ENCODE measurements at regions not wholly inside any gene's neighbourhood (a gene's known extent, or its start where the extent isn't known, plus 50 kb on each side); places are given as distances from the start of the nearest gene placed in this dataset.

DNA sequence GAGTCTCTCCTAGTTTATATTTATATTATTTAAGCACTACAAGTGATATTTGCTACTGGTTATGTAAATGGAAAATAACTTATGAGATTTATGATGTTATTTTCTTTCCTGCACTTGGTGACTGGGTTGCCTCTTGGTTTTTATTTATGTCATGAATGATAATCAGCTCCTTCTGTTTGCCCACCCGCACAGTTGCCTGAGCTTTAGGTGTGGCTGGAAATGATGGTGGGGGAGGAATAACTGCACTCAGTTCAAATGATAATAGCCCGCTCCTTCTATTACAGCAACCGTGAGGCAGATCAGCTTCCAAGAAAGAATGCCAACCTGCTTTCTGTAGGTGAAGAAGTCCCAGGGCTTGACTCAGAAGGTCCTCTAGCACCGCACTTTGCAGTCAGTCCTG, 190.2 kb upstream of the CAND1 start:
- no peaks in the 10 kb centered on the region for H3K9me2 ChIP-seq (ENCODE audit: insufficient read depth, low read length)
- no peak overlapping the region for H3K4me2 ChIP-seq (ENCODE audit: low read length)
- DNase-seq (ENCODE audit: low spot score), result no peak
- no peak overlapping the region for H3K4me3 ChIP-seq (ENCODE audit: low read depth, low read length, poor library complexity, severe bottlenecking)
- POLR2A ChIA-PET, result no interaction called here
- CTCF ChIA-PET (ENCODE audit: unreplicated experiment), result no interaction called here
- H4K20me1 ChIP-seq (ENCODE audit: insufficient read depth, low read length), result no peaks in the 10 kb centered on the region
- H3K27ac ChIP-seq (ENCODE audit: low read depth, low read length, poor library complexity, severe bottlenecking), result no peak overlapping the region
- no TSS peak for BruUV-seq (replicated peaks)
- no peaks in the 10 kb centered on the region for H3K4me1 ChIP-seq (ENCODE audit: insufficient read depth, low read length, poor library complexity, severe bottlenecking)
- no peak overlapping the region for H2AFZ ChIP-seq (ENCODE audit: low read length)
- no peaks in the 10 kb centered on the region for H3K36me3 ChIP-seq (ENCODE audit: insufficient read depth, low read length)
- intact Hi-C loops (cut with micrococcal nuclease; ENCODE audit: unreplicated experiment), result no loop called here
- TF ChIP-seq, protein P1, sequence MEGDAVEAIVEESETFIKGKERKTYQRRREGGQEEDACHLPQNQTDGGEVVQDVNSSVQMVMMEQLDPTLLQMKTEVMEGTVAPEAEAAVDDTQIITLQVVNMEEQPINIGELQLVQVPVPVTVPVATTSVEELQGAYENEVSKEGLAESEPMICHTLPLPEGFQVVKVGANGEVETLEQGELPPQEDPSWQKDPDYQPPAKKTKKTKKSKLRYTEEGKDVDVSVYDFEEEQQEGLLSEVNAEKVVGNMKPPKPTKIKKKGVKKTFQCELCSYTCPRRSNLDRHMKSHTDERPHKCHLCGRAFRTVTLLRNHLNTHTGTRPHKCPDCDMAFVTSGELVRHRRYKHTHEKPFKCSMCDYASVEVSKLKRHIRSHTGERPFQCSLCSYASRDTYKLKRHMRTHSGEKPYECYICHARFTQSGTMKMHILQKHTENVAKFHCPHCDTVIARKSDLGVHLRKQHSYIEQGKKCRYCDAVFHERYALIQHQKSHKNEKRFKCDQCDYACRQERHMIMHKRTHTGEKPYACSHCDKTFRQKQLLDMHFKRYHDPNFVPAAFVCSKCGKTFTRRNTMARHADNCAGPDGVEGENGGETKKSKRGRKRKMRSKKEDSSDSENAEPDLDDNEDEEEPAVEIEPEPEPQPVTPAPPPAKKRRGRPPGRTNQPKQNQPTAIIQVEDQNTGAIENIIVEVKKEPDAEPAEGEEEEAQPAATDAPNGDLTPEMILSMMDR (conservative IDR thresholded peaks at IDR 0.05; ENCODE audit: low read length), result no peak
- TF ChIP-seq EZH2phosphoT487 (IDR thresholded peaks at IDR 0.05; ENCODE audit: borderline replicate concordance, low read depth, low read length), result no peak
- H3K9me3 ChIP-seq (ENCODE audit: low read length), result no peaks in the 10 kb centered on the region
- H3K79me2 ChIP-seq (ENCODE audit: insufficient read depth, low read depth, low read length), result no peaks in the 10 kb centered on the region

DNA sequence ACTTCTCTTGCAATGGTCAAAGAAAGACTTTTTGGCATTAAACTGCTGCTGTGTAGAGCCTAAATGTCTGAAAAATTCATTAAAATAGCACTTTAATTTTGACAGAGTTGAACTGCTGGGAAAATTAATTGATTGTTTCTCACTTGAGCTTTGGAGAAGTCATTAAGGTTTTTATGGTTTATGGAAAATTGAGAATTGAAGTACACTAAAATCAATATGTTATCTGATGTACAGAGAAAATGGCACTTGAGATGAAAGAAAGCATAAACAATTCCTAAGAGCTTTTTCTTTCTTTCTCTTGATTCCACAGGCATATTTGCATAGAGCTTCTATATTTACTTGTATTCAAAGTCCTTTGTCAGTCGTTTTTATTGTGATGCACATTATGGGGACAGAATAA, 188.5 kb upstream of the CAND1 start:
- Histone ChIP-seq H3K4me3 (ENCODE audit: low read depth, low read length, poor library complexity, severe bottlenecking) (no peak overlapping the region), H3K9me2 (ENCODE audit: insufficient read depth, low read length) (no peaks in the 10 kb centered on the region), H3K79me2 (ENCODE audit: insufficient read depth, low read depth, low read length) (no peaks in the 10 kb centered on the region), H3K27ac (ENCODE audit: low read depth, low read length, poor library complexity, severe bottlenecking) (no peak overlapping the region), H3K4me2 (ENCODE audit: low read length) (no peak overlapping the region), H2AFZ (ENCODE audit: low read length) (no peak overlapping the region), H3K9me3 (ENCODE audit: low read length) (no peaks in the 10 kb centered on the region), H4K20me1 (ENCODE audit: insufficient read depth, low read length) (no peaks in the 10 kb centered on the region), H3K36me3 (ENCODE audit: insufficient read depth, low read length) (no peaks in the 10 kb centered on the region), H3K4me1 (ENCODE audit: insufficient read depth, low read length, poor library complexity, severe bottlenecking) (no peaks in the 10 kb centered on the region)
- POLR2A ChIA-PET, result no interaction called here
- CTCF ChIA-PET (ENCODE audit: unreplicated experiment), result no interaction called here
- DNase-seq (ENCODE audit: low spot score), result no peak
- BruUV-seq (replicated peaks), result no TSS peak
- TF ChIP-seq EZH2phosphoT487 (IDR thresholded peaks at IDR 0.05; ENCODE audit: borderline replicate concordance, low read depth, low read length), result no peak
- TF ChIP-seq, protein P1 (conservative IDR thresholded peaks at IDR 0.05; ENCODE audit: low read length), result no peak
- intact Hi-C loops (cut with micrococcal nuclease; ENCODE audit: unreplicated experiment), result no loop called here

DNA sequence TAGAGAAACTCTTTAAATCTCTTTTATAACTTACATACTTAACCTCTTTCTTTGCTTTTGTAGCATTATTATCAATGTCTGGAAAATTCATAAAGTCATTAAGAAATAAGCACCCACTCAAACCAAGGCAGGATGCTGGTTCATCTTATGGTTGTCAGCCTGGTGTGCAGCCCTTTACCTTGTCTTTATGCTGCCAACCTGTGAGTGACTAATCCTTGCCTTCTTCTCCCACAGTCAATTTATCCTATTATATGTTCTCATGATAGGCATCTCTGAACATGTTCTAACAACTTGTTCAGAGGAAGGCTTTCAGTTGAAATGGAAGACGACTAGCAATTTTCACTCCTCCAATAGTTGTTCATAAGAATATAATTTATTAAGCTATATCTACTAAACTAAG, 186.9 kb upstream of the CAND1 start:
- H4K20me1 ChIP-seq (ENCODE audit: insufficient read depth, low read length), result no peaks in the 10 kb centered on the region
- H2AFZ ChIP-seq (ENCODE audit: low read length), result no peak overlapping the region
- H3K79me2 ChIP-seq (ENCODE audit: insufficient read depth, low read depth, low read length), result no peaks in the 10 kb centered on the region
- intact Hi-C loops (cut with micrococcal nuclease; ENCODE audit: unreplicated experiment), result no loop called here
- no TSS peak for BruUV-seq (replicated peaks)
- DNase-seq (ENCODE audit: low spot score), result no peak
- H3K9me3 ChIP-seq (ENCODE audit: low read length), result no peaks in the 10 kb centered on the region
- H3K4me1 ChIP-seq (ENCODE audit: insufficient read depth, low read length, poor library complexity, severe bottlenecking), result no peaks in the 10 kb centered on the region
- no peaks in the 10 kb centered on the region for H3K36me3 ChIP-seq (ENCODE audit: insufficient read depth, low read length)
- TF ChIP-seq, protein P1 (conservative IDR thresholded peaks at IDR 0.05; ENCODE audit: low read length), result no peak
- no peak for TF ChIP-seq EZH2phosphoT487 (IDR thresholded peaks at IDR 0.05; ENCODE audit: borderline replicate concordance, low read depth, low read length)
- ChIA-PET POLR2A (no interaction called here), CTCF (ENCODE audit: unreplicated experiment) (no interaction called here)
- H3K27ac ChIP-seq (ENCODE audit: low read depth, low read length, poor library complexity, severe bottlenecking), result no peak overlapping the region
- no peaks in the 10 kb centered on the region for H3K9me2 ChIP-seq (ENCODE audit: insufficient read depth, low read length)
- H3K4me2 ChIP-seq (ENCODE audit: low read length), result no peak overlapping the region
- no peak overlapping the region for H3K4me3 ChIP-seq (ENCODE audit: low read depth, low read length, poor library complexity, severe bottlenecking)
